Prostate gland (tissue), 2 donors: ENCODE measurements at regions not wholly inside any gene's neighbourhood (a gene's known extent, or its start where the extent isn't known, plus 50 kb on each side); places are given as distances from the start of the nearest gene placed in this dataset.

Experiments used
- DNase-seq: peaks from one replicate; pipeline ENCODE4 v3.0.0-alpha.2; 2019; ENCODE audit warnings: low spot score
- H3K27ac ChIP-seq, 2 donors: fragments of 200-600 bp; sonication (generic); 2 replicates each; pipeline ENCODE4 v1.5.1; 2017 to 2019
- H3K27me3 ChIP-seq: fragments of 200-600 bp; sonication (generic); replicated peaks from 2 replicates; pipeline ENCODE4 v1.5.1; 2019; ENCODE audit not compliant: insufficient read depth
- H3K36me3 ChIP-seq, 2 donors: fragments of 200-600 bp; sonication (generic); 1 replicate in 1 of 2; 2 replicates in 1 of 2; pipeline versions ENCODE4 v1.5.1 to v1.8.1; 2017 to 2019
- H3K4me1 ChIP-seq: fragments of 200-600 bp; sonication (generic); replicated peaks from 2 replicates; pipeline ENCODE4 v1.5.1; 2019
- H3K4me3 ChIP-seq, 2 donors: fragments of 200-600 bp; sonication (generic); 2 replicates each; pipeline ENCODE4 v1.5.1; 2017 to 2019
- H3K9me3 ChIP-seq: fragments of 200-600 bp; sonication (generic); 2 replicates; pipeline ENCODE4 v1.5.1; 2017
- CTCF ChIP-seq, 4 experiments: fragments of 200-600 bp in 2 of 4; fragments of 450-650 bp in 2 of 4; sonication (generic) in 2 of 4; IDR thresholded peaks; 1 replicate in 3 of 4; 2 replicates in 1 of 4; pipeline ENCODE4 v1.5.1; 2016 to 2019; ENCODE audit warnings: antibody characterized with exemption in 4 of 4, mild to moderate bottlenecking in 2 of 4, moderate library complexity in 2 of 4
- POLR2A ChIP-seq: fragments of 450-650 bp; IDR thresholded peaks from one replicate; pipeline ENCODE4 v1.6.1; 2016; ENCODE audit warnings: antibody characterized with exemption, mild to moderate bottlenecking
- POLR2AphosphoS5 ChIP-seq: sonication (generic); formaldehyde crosslinking; IDR thresholded peaks from one replicate; pipeline ENCODE4 v1.6.1; 2017; ENCODE audit warnings: antibody characterized with exemption
- WGBS: methylation state at CpG from one replicate; pipeline ENCODE4 v1.1.5; 2018; 5-methylcytosine and 5-hydroxymethylcytosine counted together
- intact Hi-C: fragments of 100-400 bp; cut with DNase I; formaldehyde crosslinking; loops from one replicate; pipeline ENCODE4 v1.14.2; 2022

GRCh38 chr5:167861129-167861927 is 430.1 kb upstream of the WWC1 start:
- Histone ChIP-seq H3K27ac (no peak overlapping the region), H3K4me3 (no peak overlapping the region), H3K4me1 (no peaks in the 10 kb centered on the region), H3K9me3 (no peaks in the 10 kb centered on the region), H3K36me3 (no peaks in the 10 kb centered on the region), H3K27me3 (no peaks in the 10 kb centered on the region)
- DNase-seq, result no peak
- intact Hi-C loops, result no loop called here
- no peak for TF ChIP-seq CTCF (IDR thresholded peaks at IDR 0.05)
- TF ChIP-seq POLR2AphosphoS5, result no peak
- TF ChIP-seq POLR2A, result no peak
- WGBS, result 51% methylated on average over 15 of the region's 15 CpGs

- Histone ChIP-seq H3K27me3 (no peaks in the 10 kb centered on the region), H3K27ac (no peak overlapping the region), H3K9me3 (no peaks in the 10 kb centered on the region), H3K4me3 (no peak overlapping the region), H3K4me1 (no peaks in the 10 kb centered on the region), H3K36me3 (no peaks in the 10 kb centered on the region)
- 91% methylated on average over 2 of the region's 2 CpGs for WGBS
- no peak for DNase-seq
- TF ChIP-seq CTCF (IDR thresholded peaks at IDR 0.05) (no peak), POLR2AphosphoS5 (no peak), POLR2A (no peak)
- intact Hi-C loops, result no loop called here
Observed at GRCh38 chr5:167861928-167862426, 429.5 kb upstream of the WWC1 start.

- DNase-seq, result no peak
- Histone ChIP-seq H3K4me3 (no peak overlapping the region), H3K27me3 (no peaks in the 10 kb centered on the region), H3K4me1 (no peaks in the 10 kb centered on the region), H3K27ac (no peak overlapping the region), H3K9me3 (no peaks in the 10 kb centered on the region), H3K36me3 (no peaks in the 10 kb centered on the region)
- TF ChIP-seq POLR2A (no peak), POLR2AphosphoS5 (no peak)
- intact Hi-C loops, result no loop called here
- 75% methylated on average over 2 of the region's 2 CpGs for WGBS
Observed at GRCh38 chr5:167863883-167864282, 427.6 kb upstream of the WWC1 start.

- intact Hi-C loops, result no loop called here
- whole genome bisulfite sequencing, result 92% methylated on average over 6 of the region's 6 CpGs
- no peak for TF ChIP-seq CTCF (IDR thresholded peaks at IDR 0.05)
- no peak for TF ChIP-seq POLR2A
- no peak for TF ChIP-seq POLR2AphosphoS5
- DNase-seq, result no peak
- H3K36me3 ChIP-seq, result no peaks in the 10 kb centered on the region
- no peak overlapping the region for H3K4me3 ChIP-seq
- H3K4me1 ChIP-seq, result no peaks in the 10 kb centered on the region
- no peak overlapping the region for H3K27ac ChIP-seq
- H3K9me3 ChIP-seq, result no peaks in the 10 kb centered on the region
- H3K27me3 ChIP-seq, result no peaks in the 10 kb centered on the region
Observed at GRCh38 chr5:167864801-167865200, 426.6 kb upstream of the WWC1 start.

GRCh38 chr5:167866797-167867196 is 424.6 kb upstream of the WWC1 start:
- Histone ChIP-seq H3K27ac (no peak overlapping the region), H3K4me3 (no peak overlapping the region), H3K36me3 (no peaks in the 10 kb centered on the region), H3K4me1 (no peaks in the 10 kb centered on the region), H3K27me3 (no peaks in the 10 kb centered on the region), H3K9me3 (no peaks in the 10 kb centered on the region)
- WGBS, result 72% methylated on average over 3 of the region's 3 CpGs
- intact Hi-C loops, result no loop called here
- DNase-seq, result no peak
- TF ChIP-seq CTCF (IDR thresholded peaks at IDR 0.05), result no peak
- TF ChIP-seq POLR2A, result no peak
- TF ChIP-seq POLR2AphosphoS5, result no peak
